CD14-positive monocyte (primary cell): ENCODE measurements at regions not wholly inside any gene's neighbourhood (a gene's known extent, or its start where the extent isn't known, plus 50 kb on each side); places are given as distances from the start of the nearest gene placed in this dataset.

Experiments used
- DNase-seq, 3 donors: peaks; one replicate each; pipeline ENCODE4 v3.0.0-alpha.2; 2011 to 2022
- H2AFZ ChIP-seq: 2 replicates; pipeline ENCODE4 v1.6.0; 2012; ENCODE audit warnings: mild to moderate bottlenecking, low read depth, low read length, inconsistent platforms; ENCODE audit not compliant: insufficient read depth, poor library complexity, severe bottlenecking
- H3K27ac ChIP-seq, 2 donors: 1 replicate in 1 of 2; 2 replicates in 1 of 2; pipeline ENCODE4 v1.5.1; 2012 to 2013; ENCODE audit warnings: low read length in 2 of 2, control low read depth in 1 of 2, inconsistent platforms in 1 of 2, low read depth in 1 of 2, mild to moderate bottlenecking in 1 of 2
- H3K27me3 ChIP-seq, 2 donors: one replicate each; pipeline versions ENCODE4 v1.6.0 to v1.6.1; 2011 to 2013; ENCODE audit warnings: low read length in 2 of 2; ENCODE audit not compliant: control insufficient read depth in 2 of 2, insufficient read depth in 2 of 2
- H3K36me3 ChIP-seq, 2 donors: replicated peaks in 1 of 2; 1 replicate in 1 of 2; 2 replicates in 1 of 2; pipeline versions ENCODE4 v1.5.1 to v1.6.1; 2012 to 2013; ENCODE audit warnings: low read length in 2 of 2, control low read depth in 1 of 2, inconsistent platforms in 1 of 2, mild to moderate bottlenecking in 1 of 2; ENCODE audit not compliant: insufficient read depth in 2 of 2, control insufficient read depth in 1 of 2
- H3K4me1 ChIP-seq, 2 donors: 1 replicate in 1 of 2; 2 replicates in 1 of 2; pipeline versions ENCODE4 v1.5.1 to v1.6.1; 2012 to 2013; ENCODE audit warnings: low read length in 2 of 2, control low read depth in 1 of 2, inconsistent platforms in 1 of 2, mild to moderate bottlenecking in 1 of 2, moderate library complexity in 1 of 2; ENCODE audit not compliant: insufficient read depth in 2 of 2, control insufficient read depth in 1 of 2
- H3K4me2 ChIP-seq: replicated peaks from 2 replicates; pipeline ENCODE3; 2012; ENCODE audit warnings: low read length, moderate library complexity, mild to moderate bottlenecking; ENCODE audit not compliant: poor library complexity, severe bottlenecking; ENCODE audit errors: extremely low read depth
- H3K4me3 ChIP-seq, 3 experiments: fragments of 200-600 bp in 1 of 3; sonication (generic) in 1 of 3; replicated peaks in 1 of 3; 1 replicate in 2 of 3; 2 replicates in 1 of 3; pipeline ENCODE4 v1.5.1; 2011 to 2013; ENCODE audit warnings: low read length in 3 of 3, mild to moderate bottlenecking in 3 of 3, control low read depth in 2 of 3, low read depth in 2 of 3, inconsistent platforms in 1 of 3, moderate library complexity in 1 of 3
- H3K79me2 ChIP-seq: 2 replicates; pipeline ENCODE4 v1.6.0; 2012; ENCODE audit warnings: mild to moderate bottlenecking, control low read depth, inconsistent platforms, low read length, moderate library complexity; ENCODE audit not compliant: insufficient read depth
- H3K9ac ChIP-seq: 2 replicates; pipeline ENCODE4 v1.6.0; 2017; ENCODE audit warnings: low read length, mild to moderate bottlenecking; ENCODE audit not compliant: insufficient read depth, poor library complexity, severe bottlenecking
- H3K9me3 ChIP-seq, 2 donors: replicated peaks in 1 of 2; 1 replicate in 1 of 2; 2 replicates in 1 of 2; pipeline versions ENCODE4 v1.5.1 to v1.6.1; 2012 to 2013; ENCODE audit warnings: low read length in 2 of 2, control low read depth in 1 of 2; ENCODE audit not compliant: control insufficient read depth in 1 of 2, insufficient read depth in 1 of 2
- H4K20me1 ChIP-seq: 2 replicates; pipeline ENCODE4 v1.6.0; 2012; ENCODE audit warnings: mild to moderate bottlenecking, low read length, control low read depth, moderate library complexity; ENCODE audit not compliant: insufficient read depth
- H3K27ac Mint-ChIP-seq, 7 donors: one replicate each; pipeline ENCODE4 v1.8.0; 2020; ENCODE audit warnings: mild to moderate bottlenecking in 7 of 7, mixed read lengths in 7 of 7, moderate library complexity in 6 of 7, inconsistent platforms in 2 of 7
- H3K27me3 Mint-ChIP-seq, 3 donors: one replicate each; pipeline ENCODE4 v1.8.0; 2021 to 2022; ENCODE audit warnings: low read depth in 3 of 3, mild to moderate bottlenecking in 3 of 3, mixed read lengths in 3 of 3, moderate library complexity in 3 of 3, inconsistent platforms in 1 of 3
- H3K36me3 Mint-ChIP-seq, 2 donors: one replicate each; pipeline ENCODE4 v1.8.0; 2020; ENCODE audit warnings: mixed read lengths in 2 of 2, inconsistent platforms in 1 of 2, mild to moderate bottlenecking in 1 of 2
- H3K4me1 Mint-ChIP-seq: one replicate; pipeline ENCODE4 v1.8.0; 2020; ENCODE audit warnings: mild to moderate bottlenecking, mixed read lengths
- H3K4me3 Mint-ChIP-seq, 2 donors: one replicate each; pipeline ENCODE4 v1.8.0; 2020; ENCODE audit warnings: mild to moderate bottlenecking in 2 of 2, mixed read lengths in 2 of 2, moderate library complexity in 1 of 2
- H3K9me3 Mint-ChIP-seq, 7 donors: one replicate each; pipeline ENCODE4 v1.8.0; 2020 to 2022; ENCODE audit warnings: mixed read lengths in 7 of 7, mild to moderate bottlenecking in 6 of 7, moderate library complexity in 6 of 7, inconsistent platforms in 2 of 7
- CTCF ChIP-seq: fragments of 200-600 bp; IDR thresholded peaks from one replicate; pipeline ENCODE4 v1.8.0; 2022; ENCODE audit warnings: antibody characterized with exemption, mild to moderate bottlenecking
- WGBS: methylation state at CpG from one replicate; pipeline ENCODE4 v1.1.5; 2013; ENCODE audit warnings: missing lambda C conversion rate; ENCODE audit not compliant: insufficient coverage; 5-methylcytosine and 5-hydroxymethylcytosine counted together
- intact Hi-C, 2 donors: fragments of 100-400 bp; cut with micrococcal nuclease; formaldehyde crosslinking; loops; one replicate each; pipeline versions ENCODE4 v1.15.0 to v1.15.1; 2023

- DNase-seq, result no peak
- no peaks in the 10 kb centered on the region for H4K20me1 ChIP-seq
- no peaks in the 10 kb centered on the region for H3K27me3 Mint-ChIP-seq
- no peak overlapping the region for H3K4me2 ChIP-seq
- H3K27ac ChIP-seq, result no peak overlapping the region
- H3K27me3 ChIP-seq, result no peaks in the 10 kb centered on the region
- H3K4me3 ChIP-seq, result no peak overlapping the region
- no peaks in the 10 kb centered on the region for H3K36me3 Mint-ChIP-seq
- no peaks in the 10 kb centered on the region for H3K4me1 ChIP-seq
- no peak overlapping the region for H3K4me3 Mint-ChIP-seq
- no peaks in the 10 kb centered on the region for H3K36me3 ChIP-seq
- no peaks in the 10 kb centered on the region for H3K4me1 Mint-ChIP-seq
- no peaks in the 10 kb centered on the region for H3K9me3 ChIP-seq
- no peak for TF ChIP-seq CTCF
- no peak overlapping the region for H3K9ac ChIP-seq
- no peak overlapping the region for H2AFZ ChIP-seq
- intact Hi-C loops, result no loop called here
- 100% methylated on average over 2 of the region's 3 CpGs for whole genome bisulfite sequencing
- peaks cover 0 to 3% (median 1%) of the 10 kb centered on the region in 7 donors for H3K9me3 Mint-ChIP-seq
- no peaks in the 10 kb centered on the region for H3K79me2 ChIP-seq
- no peak overlapping the region for H3K27ac Mint-ChIP-seq
Observed at GRCh38 chr3:168812234-168812633, 716.5 kb upstream of the GOLIM4 start.

GRCh38 chr3:168808596-168808995 lies 712.9 kb upstream of the GOLIM4 start:
- Histone ChIP-seq H3K36me3 (no peaks in the 10 kb centered on the region), H3K4me3 (no peak overlapping the region)
- WGBS, result no CpG with 5 or more reads among the region's 3 CpGs

More at GRCh38 chr3:168808596-168808995, 712.9 kb upstream of the GOLIM4 start:
- H3K27ac Mint-ChIP-seq, result no peak overlapping the region
- no peaks in the 10 kb centered on the region for H3K79me2 ChIP-seq
- no peak overlapping the region for H3K9ac ChIP-seq
- no peaks in the 10 kb centered on the region for H3K27me3 Mint-ChIP-seq
- no peak overlapping the region for H3K4me2 ChIP-seq
- no peak for TF ChIP-seq CTCF
- H3K27me3 ChIP-seq, result no peaks in the 10 kb centered on the region
- no peaks in the 10 kb centered on the region for H3K4me1 ChIP-seq
- H3K4me1 Mint-ChIP-seq, result no peaks in the 10 kb centered on the region
- H3K9me3 Mint-ChIP-seq, result peaks cover 0 to 2% (median 0%) of the 10 kb centered on the region in 7 donors
- no peak overlapping the region for H3K27ac ChIP-seq
- no peaks in the 10 kb centered on the region for H4K20me1 ChIP-seq
- intact Hi-C loops, result no loop called here
- no peak overlapping the region for H3K4me3 Mint-ChIP-seq
- no peaks in the 10 kb centered on the region for H3K9me3 ChIP-seq
- no peak overlapping the region for H2AFZ ChIP-seq
- H3K36me3 Mint-ChIP-seq, result no peaks in the 10 kb centered on the region
- no peak for DNase-seq
